ENCODE measurements at regions not wholly inside any gene's neighbourhood (a gene's known extent, or its start where the extent isn't known, plus 50 kb on each side); places are given as distances from the start of the nearest gene placed in this dataset.
"Not testable (repeated sequence)": the region's sequence is repeated elsewhere in the genome, so short reads cannot be mapped to it uniquely, and the experiment has no call there.

DNA sequence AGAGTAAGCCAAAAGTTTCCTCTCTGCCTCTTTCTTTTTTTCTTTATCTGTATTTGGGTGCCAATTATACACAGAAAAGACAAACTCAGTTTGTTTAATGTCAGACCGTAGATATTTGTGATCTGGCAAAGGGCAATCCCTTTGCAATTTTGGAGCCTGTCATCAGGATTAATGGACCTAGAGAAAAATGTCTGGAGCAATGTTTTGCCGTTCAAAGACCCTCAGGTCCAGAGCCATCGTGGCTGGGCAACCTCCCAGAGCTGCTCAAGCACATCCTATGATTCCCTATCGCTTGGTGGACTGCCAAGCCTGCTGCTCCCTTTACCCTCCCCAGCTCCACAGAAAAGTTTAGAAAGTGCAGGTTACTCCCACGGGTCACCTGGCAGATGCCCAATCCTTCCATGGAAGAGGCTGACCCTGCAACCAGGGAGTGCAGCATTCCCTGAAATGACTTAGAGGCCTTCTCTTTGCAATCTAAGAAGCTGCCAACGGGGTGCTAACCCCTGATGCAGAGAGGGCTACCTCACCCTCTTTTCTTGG lies 112.5 kb upstream of the NGF start:
- DNase-seq = no peak

GRCh38 chr1:115448282-115449044 lies 110.4 kb upstream of the NGF start:
- no peak for DNase-seq

DNA sequence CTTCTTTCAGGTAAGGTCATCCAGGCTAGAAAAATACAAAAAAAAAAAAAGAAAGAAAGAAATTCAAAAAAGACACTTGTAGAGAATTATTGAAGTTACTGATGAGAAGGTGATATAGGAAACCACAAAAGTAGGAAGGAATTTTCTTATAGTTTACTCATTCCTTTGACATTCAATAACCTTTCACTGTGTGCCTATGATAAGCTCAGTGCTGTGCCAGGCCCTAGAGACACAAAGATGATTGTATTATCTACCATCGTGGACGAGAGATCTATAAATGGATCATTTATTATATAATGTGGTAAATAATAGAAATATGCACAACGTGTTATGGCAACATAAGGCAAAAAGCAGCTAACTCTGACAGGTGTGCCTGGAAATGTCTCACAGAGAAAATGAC lies 109.6 kb upstream of the NGF start:
- no peak for DNase-seq

- DNase-seq = no peak
Observed at GRCh38 chr1:115445090-115445489, 107.0 kb upstream of the NGF start.

GRCh38 chr1:115440733-115441132 lies 102.7 kb upstream of the NGF start:
- no peak for DNase-seq

DNA sequence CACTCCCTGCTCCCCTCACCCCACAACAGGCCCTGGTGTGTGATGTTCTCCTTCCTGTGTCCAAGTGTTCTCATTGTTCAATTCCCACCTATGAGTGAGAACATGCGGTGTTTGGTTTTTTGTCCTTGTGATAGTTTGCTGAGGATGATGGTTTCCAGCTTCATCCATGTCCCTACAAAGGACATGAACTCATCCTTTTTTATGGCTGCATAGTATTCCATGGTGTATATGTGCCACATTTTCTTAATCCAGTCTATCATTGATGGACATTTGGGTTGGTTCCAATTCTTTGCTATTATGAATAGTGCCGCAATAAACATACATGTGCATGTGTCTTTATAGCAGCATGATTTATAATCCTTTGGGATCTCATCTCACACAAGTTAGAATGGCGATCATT lies 101.5 kb upstream of the NGF start:
- not testable (repeated sequence) for DNase-seq

DNA sequence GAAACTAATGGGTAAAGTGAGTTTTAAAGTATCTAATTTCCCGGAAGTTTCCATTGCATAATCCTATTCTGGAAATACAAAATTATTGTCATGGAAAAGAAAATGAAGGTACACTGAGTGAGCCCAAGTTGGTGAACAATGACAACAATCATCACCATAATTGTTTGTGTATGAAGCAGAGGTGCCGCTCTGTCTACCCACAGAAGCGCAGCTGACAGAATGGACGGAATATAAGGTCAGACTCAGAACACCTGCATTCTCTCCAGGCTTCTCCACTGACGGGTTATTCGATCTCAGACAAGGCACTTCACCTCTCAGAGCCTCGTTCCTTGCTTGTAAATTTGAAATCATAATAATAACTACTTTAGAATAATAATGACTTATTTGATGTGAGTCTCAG lies 99.1 kb upstream of the NGF start:
- no peak for DNase-seq

DNA sequence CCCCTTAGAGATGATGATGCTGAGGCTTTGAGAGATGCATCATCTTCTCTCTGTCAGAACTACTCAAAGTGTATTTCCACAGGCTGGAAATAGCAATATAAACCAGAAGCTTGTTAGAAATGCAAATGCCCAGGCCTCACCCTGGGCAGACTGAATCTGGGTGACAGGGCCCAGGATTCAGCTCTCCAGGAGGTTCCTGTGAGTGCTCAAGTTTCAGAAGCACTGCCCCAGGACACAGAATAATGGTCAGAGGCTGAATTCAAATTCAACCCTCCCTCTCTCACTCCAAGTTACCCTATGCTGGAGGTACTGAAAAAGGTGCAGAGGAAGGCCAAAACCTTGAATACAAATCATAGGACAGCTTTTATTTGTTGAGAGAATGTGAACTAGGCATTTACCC lies 98.5 kb upstream of the NGF start:
- DNase-seq = no peak

- no peak for DNase-seq
Observed at GRCh38 chr1:115433483-115433882, 95.4 kb upstream of the NGF start.

DNA sequence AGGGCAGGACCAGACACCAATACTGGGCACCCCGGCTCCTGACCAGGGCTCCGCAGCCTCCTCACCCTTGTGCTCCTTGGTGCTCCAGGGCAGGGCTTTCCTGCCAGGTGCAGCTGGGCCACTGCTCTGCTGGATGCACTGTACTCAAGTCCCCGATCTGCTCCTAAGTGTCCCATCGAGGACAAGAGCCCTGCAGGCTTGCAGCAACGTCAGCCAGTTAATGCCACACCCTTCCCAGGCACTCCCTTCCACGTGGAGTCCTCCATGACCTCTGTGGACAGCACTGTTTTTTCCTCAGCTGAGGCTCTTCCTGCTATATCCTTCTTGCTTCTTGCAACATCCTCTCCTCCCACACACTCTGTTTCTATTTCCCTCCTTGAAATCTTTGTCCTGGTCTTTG lies 94.0 kb upstream of the NGF start:
- DNase-seq = no peak

DNA sequence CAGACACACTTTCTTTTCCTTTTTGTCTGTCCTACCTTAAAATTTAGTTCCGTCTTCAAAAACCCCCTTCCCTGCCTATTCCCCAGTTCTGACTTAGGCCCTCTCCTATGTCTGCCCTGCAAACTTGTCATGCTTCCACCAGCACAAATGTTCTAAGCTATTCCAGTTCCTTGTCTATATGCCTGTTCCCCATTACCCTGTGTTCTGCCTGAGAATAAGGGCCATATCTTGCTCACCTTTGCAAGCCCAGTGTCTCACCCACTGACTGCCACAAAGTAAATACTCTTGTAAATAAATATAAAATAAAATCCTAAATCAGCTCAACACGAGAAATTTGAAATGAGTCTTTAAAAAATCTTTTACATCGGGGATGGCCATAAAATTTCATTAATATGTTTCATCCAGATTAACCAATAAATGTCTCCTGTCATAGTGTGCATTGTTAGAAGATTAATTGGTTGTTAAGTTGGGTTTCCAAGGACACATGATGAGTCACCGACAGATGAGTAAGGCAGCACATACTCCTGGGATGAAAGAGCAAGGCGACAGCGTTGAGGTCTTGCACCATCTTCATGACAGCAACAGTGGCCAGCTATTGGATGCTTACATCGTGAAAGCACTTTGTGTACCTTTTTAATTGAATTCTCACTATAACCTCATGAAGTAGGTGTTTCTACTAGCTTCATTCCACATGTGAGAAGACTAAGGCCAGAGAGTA lies 92.6 kb upstream of the NGF start:
- no peak for DNase-seq

GRCh38 chr1:115429884-115430283 lies 91.8 kb upstream of the NGF start:
- DNase-seq = no peak

- DNase-seq = no peak
Observed at GRCh38 chr1:115429241-115429640, 91.2 kb upstream of the NGF start.

DNA sequence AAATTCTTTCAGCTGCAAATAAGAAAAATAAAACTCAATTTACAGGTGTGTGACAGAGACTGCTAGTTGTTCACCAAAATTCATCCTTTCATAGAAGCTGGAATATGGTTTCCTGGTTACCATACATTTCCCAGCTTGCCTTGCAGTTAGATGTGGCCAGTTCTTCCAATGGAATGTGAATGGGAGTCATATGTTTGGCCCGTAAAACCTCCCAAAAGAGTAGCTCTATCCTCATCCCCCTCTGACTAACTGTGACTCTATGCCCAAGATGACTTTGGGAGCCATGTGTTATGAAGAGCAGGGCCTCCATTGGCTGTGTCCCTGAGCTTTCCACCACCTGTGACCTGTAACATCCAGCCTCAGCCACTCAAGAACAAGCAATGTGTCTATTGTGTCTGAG lies 90.6 kb upstream of the NGF start:
- no peak for DNase-seq

GRCh38 chr1:115428256-115428655 lies 90.2 kb upstream of the NGF start:
- no peak for DNase-seq

DNA sequence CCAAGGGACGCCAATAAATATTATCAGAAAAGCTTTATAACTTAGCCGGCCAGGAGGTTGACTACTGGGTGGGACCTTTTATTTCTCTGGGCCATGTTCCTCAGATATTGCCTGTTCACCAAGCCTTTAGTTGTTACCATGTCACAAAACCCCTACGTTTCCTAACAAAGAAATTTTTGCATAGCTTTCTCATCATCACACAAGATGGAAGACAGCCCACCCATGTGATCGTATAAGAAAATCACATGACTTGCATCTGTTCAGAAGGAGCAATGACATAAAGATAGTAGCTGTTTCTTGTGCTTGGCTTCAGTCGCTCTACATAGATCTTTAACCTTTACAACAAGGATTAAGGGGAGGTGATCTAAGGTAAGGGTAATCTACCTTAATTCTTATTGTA lies 88.9 kb upstream of the NGF start:
- no peak for DNase-seq

- DNase-seq = no peak
Observed at GRCh38 chr1:115426231-115426771, 88.3 kb upstream of the NGF start.

GRCh38 chr1:115425442-115425841 lies 87.4 kb upstream of the NGF start:
- DNase-seq = no peak

DNA sequence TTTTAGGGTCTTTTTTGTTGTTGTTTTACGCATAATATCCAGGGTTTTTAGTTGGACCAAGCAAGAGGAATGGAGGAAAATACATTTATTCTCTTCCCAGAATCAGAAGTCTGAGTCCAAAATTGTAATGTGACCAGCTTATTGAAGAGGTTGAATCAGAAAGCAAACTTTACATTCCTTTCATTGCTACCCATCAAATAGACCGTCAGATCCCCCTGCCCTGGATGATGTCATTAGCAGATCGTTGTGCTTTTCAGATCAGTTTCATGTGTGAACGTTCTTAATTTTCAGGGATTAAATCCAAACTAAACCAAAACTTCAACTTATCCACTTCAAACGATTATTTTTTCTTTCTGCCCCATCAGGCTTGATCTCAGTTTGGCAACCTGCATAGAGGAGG lies 85.7 kb upstream of the NGF start:
- DNase-seq = no peak

DNA sequence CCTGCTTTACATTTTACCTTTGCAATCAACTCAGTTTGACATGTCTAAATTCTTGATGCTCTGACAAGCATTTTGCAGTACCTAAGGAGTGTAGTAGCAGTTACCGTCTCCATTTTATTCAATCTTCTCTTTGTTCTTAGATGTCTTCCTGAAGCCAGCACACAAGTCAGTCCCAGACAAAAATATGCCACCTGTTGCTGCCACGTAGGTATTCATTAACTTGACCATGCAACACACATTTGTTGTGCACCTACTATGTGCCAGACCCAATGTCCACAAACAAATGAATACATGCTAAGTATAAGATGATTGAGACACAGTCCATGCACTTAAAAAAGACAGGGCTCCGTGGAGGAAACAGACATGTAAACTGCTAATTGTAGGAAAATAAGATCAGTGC lies 81.5 kb upstream of the NGF start:
- no peak for DNase-seq

DNA sequence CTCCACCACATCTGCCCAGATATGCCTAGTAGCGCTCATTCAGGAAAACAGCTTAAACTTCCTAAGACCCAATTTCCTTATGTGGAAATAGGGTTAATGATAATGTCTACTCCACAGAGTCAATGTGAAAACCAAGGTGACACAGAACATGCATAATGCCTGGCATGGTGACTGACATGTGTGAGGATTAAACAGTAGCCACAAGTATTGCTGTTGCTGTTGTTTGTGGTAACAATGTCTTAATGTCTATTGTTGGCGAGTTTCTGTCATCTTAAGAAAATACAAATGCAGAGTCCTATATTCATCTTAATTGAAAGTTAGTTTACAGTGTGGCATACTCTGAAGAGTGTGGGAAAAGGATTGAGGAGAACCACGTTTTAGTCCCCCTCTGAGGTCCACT lies 75.6 kb upstream of the NGF start:
- no peak for DNase-seq

DNA sequence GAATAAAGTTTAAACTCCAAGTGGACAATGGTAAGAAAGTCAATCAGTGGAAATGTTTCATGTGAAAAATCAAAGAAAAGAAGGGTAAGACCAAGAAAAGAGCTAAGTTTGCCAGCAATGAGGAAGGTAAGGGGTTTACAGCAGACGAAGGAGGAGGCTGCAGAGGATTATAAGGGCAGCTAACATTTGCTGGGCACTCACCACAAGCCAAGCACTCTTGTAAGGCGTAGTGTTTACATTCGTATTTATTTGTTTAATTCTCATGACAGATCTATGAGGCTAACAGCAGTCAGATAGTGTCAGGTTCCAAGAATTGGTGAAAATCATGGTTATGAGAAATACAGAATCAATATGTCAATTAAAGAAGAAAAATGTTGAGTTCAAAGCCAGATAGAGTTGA lies 75.2 kb upstream of the NGF start:
- DNase-seq = no peak

DNA sequence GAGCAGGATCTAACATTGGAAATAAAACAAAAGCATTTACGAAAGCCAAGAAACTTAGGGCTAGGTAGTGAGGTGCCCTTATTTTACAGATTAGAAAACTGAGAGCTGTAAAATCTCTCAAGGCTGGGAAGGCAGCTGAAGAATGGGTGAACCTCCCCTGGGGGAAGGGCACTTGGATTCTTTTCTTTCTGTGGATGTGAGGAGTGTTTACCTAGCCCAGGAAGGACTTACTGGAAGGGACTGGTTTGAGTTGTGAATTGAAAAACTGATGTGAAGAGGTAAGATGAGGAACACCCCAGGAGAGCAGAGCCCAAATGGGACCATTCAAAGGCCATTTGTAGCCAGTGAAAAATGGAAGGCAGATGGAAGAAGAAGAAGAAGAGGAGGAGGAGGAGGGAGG lies 74.7 kb upstream of the NGF start:
- DNase-seq = no peak

DNA sequence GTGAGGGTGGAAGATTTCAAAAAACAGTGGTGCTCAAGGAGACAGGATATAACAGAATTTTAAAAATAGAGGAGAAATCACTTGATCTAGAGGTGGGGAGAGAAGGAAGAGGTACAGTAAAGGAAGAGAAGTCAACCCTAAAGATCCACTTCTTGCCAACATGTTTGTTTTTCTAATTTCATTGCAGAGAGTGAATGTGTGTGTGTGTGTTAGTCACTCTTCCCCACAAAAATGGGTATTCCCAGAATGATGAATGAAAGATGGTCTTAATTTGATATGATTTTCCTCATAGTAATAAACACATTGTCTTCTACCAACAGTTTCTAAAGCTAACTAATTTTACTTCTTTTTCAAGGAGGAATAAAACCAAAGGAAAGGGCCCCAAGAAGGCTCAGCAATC lies 74.2 kb upstream of the NGF start:
- DNase-seq = no peak

Measured in hippocampal formation (tissue), 2 donors.